NCI-H2081 treated with DMSO at 0.1 percent for 48 hours (cell line): ENCODE measurements at regions not wholly inside any gene's neighbourhood (a gene's known extent, or its start where the extent isn't known, plus 50 kb on each side); places are given as distances from the start of the nearest gene placed in this dataset.
A peak's percentile ranks its signal among the peaks of the same experiment; 100 is the strongest.

ENCODE experiments used
- DNase-seq: peaks from one replicate; lab custom pipeline; 2025; lab: John Stamatoyannopoulos, UW

DNA sequence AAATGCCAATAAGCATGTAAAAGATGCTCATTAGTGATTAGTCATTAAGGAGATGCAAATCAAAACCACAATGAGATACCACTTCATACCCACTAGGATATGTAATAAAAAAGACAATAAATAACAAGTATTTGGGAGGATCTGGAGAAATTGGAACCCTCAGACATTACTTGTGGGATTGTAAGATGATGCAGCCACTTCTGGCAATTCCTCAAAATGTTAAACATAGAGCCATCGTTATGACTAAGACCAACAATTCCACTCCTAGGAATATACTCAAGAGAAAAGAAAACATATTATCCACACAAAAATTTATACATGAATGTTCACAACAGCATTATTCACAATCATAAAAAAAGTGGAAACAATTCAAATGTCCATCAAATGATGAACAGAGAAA is 336.2 kb upstream of the PMFBP1 start:
- DNase-seq: no peak

DNA sequence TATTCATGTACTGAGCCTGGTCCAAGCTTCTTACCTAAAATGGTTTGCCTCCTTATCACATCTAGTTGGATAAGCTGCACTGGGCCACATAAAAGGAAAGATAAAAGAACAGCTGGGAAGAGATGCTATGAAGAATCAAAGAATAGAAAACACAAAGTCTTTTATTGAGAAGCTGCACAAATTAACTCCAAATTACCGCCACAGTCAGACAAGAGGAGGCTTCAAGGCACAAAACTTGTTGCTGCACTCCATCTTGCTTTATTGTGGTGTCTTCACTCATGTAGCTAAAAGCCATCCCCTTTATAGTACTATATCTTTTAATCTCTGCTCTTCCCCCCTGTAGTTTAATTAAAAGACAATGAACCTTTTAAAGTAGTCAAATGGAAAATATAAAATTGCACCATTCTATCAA is 330.6 kb upstream of the PMFBP1 start:
- no peak for DNase-seq

DNA sequence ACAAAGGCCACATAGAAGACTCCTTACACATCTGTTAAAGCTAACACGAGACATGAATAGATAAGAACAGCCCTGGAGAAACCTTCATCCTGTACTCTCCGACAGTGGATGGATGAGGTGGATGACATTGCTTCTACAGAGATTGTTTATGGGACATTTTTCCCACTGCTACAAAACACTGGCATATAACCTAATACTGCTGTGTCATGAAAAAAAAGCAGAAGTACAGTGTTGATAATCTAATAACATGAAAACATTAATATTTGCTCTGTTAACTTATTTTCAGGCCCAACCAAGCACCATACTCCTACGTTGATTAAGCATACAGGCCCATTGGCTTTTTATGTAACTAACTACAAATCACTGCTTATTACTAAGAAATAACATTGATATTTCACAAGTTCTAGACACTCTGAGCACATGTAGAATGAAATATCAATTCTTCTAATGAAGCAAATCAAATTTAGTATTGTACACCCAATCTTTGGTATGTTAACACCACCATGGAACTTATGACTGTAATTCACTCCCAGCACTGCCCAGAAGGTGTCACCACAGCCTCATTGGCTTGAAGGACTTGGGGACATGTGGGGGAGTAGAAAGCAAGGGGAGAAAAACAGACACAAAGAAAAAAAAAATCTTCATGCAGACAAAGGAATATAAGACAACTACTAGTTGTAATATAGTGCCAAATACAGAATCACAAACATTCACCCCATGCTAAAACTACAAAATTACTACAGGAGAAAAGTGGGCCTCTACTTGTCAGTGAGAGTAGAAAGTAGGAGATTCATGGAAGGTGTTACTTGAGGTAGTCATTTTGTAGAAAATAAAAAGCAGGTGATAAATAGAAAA is 330.0 kb upstream of the PMFBP1 start:
- peak; percentile 37 for DNase-seq

DNA sequence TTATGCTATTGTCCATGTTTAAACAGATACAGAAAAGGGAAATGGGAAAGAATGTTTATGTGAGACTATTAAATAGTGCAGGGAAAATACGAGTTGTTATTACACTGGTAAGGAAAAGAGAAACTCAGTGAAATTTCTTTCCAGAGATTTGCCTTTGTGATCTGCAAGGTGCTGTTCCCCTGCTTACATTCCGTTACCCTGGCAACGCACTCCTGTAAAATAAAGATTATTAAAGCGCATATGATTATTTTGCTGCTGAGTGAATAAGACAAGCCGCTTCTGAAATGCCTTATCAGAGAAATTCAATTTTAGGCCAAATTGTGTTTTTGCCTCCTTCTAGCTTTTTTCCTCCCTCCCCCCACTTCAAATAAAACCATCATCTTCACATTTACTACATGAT is 328.6 kb upstream of the PMFBP1 start:
- DNase-seq: no peak

DNA sequence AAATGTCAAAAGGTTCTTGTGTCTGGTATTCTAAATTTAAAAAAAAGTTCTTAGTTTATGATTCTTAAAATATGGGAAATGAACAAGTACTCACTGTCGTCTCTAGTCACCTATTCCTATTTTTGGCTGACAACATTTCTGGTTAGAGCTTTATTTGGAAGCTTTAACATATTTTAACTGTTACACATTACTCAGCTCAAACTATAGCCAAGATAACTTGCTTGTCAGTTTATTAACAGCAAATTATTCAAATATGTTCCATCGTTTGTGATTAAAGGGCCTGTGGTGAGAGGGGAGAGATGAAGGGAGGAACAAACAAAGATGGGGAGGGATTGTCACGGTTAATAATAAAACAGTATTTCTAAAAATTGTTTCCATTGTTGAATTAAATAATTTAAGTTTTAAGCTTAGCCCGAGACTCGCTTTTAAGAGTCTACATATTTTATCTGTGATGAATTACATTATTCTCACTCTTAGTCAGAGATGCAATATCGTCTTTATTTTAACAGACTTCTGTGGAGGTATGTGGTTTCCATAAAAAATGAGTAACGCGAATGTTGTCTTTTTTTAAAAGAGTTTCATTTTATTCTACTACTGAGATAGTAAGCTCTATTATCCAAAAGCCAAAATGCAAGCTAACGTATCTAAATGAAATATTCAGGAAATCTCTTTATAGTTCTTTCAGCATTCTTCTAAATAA is 321.9 kb upstream of the PMFBP1 start:
- DNase-seq: no peak

DNA sequence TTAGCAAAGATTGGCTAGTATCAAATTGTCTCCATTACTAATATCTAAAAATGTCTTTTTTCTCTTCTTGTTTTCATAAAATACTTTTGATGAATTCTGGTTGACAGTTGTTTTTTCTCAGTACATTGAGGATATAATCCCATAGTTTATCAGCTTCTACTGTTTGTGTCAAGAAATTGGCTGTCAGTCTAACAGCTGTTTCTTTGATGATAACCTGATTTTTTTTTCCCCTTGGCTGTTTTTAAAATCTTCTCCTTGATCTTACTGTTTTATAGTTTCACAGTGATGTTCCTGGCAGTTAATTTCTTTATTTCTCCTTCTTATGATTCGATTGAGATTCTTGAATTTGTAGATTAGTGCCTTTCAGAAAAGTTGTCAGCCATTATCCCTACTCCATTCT is 315.3 kb upstream of the PMFBP1 start:
- no peak for DNase-seq

DNA sequence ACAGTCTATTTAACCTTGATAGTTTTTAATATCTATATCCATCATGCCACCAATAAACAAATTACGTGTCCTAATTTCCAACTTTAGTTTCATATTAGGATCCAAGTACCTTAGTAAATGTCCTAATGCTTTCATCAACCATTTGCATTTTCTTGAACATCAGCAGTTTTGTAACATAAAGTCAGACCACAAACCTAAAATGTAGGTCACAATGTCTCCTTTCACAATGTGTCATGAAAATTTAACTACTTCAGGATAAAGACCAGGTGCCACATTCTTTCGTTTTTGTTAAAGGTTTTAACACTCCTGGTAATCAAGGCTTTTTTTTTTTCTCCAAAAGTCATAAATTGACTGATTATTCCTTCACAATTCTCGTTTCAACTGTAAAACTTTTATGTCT is 310.7 kb upstream of the PMFBP1 start:
- no peak for DNase-seq

DNA sequence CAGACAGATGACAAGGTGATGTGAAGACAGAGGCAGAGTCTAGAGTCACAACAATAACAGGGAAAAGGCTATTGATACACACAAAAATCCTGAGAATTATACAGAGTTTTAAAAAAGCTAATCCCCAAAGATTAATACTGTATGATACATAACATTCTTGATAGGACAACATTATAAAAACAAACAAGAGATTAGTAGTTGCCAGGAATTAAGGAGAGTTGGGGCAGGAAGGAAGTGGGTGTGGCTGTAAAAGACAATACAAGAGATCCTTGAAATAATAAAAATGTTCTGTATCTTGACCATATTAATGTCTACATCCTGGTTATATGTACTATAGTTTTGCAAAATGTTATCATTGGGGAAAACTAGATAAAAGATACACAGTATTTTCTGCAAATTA is 309.5 kb upstream of the PMFBP1 start:
- DNase-seq: no peak

DNA sequence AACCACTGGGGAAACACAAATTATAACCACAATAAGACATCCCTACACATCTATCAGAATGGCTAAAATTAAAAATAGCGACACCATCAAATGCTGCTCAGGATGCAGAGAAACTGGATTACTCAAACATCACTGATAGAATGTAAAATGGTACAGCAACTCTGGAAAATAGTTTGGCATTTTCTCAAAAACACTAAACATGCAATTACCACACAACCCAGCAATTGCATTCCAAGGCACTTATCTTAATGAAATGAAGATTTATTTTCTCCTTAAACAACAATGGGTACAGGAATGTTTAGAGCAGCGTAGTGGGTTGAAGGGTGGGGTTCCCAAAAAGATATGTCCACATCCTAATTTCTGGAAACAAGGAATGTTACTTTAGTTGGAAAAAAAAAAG is 309.0 kb upstream of the PMFBP1 start:
- no peak for DNase-seq

DNA sequence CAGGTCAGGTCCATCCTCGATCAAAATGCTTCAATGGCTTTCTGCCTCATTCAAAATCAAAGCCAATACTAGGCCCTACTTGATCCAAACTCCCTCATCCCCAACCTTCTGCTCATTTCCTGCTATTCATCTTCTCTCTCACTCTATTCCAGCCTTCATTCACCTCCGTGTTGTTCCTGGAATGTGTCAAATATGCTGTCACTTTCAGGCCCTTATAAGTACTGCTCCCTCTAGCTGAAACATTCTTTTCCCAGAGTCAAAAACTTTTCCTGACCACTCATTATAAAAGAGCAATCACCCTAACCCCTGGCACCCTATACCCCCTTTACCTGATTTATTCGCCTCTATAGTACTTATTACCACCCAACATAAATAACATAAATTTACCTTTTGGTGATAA is 303.7 kb upstream of the PMFBP1 start:
- DNase-seq: no peak

DNA sequence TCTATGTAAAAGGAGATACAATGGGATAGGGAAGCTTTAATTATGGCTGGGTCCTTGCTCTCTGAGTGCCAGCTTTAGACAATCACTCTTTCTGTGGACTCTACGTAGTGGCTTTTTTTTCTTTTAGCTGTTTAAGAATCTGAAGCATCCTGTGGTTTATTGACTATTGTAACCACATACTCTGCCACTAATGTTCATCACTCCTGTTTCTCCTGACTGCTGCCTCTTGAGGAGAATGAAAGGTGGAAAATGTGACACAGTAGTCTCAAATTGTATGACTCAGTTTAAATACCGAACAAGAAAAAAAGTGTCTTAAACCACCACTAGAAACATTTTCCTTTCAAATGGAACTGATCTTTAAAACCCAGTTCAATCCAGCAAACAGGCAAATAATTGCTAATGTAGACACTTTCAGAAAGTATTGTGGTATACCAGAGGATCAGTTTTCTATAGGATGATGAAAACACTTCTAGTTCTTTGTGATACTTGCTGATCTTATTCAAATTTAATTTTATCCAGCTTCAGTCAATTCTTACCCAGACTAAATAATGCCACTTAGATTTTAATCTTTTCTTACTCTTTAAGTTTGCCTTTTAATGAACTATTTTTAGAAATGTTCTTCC is 302.7 kb upstream of the PMFBP1 start:
- no peak for DNase-seq

DNA sequence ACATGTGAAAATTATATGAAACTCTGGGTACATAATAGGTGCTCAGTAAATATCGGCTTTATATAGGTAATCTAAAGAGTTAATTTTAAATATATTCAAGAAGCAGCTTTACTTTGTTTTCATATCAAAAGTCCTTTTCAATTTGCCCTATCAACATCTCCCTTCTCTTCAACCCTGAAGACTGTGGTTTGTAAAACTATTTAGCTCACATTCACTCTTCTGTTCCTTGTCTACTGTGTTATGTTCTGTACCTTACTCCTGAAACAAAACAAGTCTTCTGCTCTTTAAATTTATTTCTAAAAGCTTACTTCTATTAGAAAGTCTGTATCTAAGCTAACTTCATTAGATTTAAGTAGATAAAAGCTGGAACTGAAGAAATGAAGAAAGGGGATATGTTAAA is 301.7 kb upstream of the PMFBP1 start:
- no peak for DNase-seq

DNA sequence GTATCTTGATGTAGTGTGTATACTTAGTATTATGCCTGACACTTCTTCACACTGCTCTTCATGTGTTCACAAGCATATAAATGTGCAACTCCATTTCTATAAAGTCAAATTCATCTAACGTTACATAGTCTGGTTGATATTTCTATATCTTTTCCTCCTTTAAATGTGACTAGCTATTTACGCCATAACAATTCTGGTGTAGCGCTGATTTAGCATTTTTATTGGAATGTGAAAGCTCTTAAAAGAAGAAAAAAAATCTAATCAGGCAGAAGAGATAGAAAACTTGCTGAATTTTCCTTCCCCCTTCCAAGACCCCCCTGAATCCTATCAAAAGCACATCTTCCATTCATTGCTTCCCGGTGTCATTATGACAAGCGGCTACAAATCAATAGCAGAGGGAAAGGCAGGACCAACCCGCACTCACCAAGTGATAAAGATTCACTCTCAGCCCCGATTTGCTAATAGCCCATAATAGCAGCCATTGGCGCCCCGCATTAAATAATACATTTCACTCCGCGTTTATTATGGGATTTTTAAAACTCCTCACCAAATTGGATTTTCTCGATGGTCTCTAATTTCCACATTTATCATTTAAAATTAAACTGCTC is 299.5 kb upstream of the PMFBP1 start:
- DNase-seq: no peak

DNA sequence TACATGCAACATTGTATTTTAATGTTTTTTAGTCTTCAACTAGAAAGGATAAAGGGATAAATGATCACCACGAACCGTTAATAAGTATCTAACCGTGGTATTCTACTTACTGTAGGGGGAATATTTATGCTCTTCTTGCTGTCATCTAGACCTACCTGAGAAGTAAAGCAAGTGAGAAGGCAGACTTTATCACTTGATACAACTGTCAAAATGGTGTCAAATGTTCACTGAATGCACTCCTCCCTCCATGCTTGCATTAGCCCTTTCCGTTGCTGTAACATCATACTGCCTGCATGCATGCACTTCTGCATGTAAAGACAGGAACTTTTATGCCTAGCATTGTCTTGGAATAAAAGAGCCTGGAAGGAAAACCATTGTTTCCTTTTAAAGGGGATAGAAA is 298.6 kb upstream of the PMFBP1 start:
- no peak for DNase-seq

DNA sequence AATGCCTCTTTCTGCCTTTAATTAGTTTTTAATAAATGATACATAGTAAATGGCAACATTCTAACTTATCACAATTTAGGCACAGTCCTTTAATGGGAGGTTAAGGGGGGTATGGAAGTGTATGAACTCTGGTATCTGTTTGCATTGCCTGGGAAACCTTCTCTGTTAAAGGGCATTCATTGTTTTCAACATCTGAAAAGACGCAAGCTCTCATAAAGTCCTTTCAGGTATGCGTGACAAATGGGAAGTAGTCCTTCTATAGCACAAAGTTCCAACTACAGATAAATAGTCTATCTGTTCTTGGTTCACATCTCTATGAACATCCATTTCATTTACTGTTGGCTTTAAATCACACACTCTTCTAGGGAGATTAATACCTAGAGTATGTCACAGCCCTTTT is 298.0 kb upstream of the PMFBP1 start:
- DNase-seq: no peak

DNA sequence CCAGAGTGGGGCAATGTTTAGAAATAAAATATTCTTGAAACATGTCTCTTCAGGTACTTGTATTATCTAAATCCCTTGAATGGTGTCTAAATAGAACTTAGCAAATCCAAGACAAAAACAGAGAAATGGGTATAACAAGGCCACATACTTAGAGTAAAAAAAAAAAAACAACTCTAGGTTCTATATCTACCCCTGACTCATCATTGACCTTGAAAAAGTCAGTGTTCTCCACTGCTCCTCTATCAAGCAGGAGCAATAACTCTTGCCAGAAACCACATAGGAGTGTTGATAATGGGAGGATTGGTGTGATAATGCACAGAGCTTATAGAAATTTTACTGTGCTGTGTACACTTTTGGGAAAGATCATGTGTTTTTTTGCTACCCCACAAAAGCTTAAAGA is 296.6 kb upstream of the PMFBP1 start:
- DNase-seq: no peak

DNA sequence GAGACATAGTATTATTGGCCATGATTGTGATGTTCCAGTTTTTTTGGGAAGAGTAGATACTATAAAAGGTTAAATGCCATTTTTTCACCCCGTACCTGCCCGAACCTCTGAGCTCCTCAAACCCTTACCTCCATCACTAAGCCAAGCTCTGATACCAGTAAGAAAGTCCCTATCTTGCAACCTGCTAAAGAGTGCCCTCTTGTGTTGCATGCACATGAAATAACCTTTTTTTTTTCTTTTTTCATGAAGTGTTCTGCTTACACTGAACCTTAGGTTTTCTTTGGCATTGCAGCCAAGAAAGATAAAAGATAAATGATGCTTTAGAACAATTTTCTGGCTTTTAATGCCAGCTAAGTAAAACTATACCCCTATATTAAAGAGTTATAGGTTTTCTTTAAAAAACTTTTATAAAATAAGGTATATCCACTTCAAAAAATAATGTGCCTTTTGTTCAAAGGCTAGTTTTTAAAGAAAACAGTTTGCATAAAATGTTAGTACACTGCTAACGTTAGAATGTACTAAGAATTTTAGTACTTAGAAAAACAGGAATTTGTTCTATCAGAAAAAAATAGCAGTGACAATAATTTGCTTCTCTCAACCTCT is 295.3 kb upstream of the PMFBP1 start:
- peak; percentile 3 for DNase-seq

DNA sequence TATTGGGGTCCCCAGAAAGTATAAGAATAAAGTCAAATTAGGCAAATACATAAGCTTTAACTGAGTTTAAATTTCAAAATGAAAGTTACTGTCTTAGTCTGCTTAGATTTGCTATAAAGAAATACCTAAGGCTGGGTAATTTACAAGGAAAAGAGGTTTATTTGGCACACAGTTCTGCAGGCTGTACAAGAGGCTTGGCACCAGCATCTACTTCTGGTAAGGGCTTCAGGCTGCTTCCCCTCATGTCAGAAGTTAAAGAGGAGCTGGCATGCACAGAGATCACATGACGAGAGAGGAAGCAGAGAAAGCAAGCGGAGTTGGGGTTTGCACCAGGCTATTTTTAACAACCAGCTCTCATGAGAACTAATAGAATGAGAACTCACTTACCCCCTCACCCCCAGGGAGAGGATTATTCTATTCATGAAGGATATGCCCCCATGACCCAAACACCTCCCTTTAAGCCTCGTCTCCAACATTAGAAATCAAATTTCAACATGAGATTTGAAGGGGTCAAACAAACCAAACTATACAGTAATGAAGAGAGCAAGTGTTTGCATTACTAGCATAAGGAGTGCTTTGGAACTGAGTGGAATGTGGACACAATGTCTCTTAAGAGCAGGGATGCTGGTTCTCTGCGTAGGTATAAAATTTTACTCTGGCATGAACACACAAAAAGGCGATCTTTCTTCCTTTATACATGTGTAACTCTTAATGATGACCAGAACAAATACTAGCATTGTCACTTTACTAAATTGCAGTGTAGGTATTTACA is 292.8 kb upstream of the PMFBP1 start:
- no peak for DNase-seq

DNA sequence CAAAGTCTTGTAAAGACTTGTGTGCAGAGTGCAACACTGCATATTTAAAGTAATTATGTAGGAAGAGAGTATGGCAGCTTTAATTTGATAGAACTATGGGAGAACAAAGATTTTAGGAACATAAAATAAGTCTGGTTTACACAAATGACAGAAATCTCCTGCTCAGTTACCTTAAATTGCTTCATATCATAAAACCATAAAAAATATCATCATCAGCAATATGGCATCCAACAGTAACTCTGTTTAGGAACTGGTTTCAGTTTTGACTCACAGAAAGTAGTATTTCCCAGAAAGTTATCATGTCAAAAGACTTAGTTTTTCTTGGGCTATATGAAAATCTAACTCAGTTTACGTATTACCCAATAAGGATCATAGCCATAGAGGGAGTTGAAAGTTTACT is 292.1 kb upstream of the PMFBP1 start:
- no peak for DNase-seq

DNA sequence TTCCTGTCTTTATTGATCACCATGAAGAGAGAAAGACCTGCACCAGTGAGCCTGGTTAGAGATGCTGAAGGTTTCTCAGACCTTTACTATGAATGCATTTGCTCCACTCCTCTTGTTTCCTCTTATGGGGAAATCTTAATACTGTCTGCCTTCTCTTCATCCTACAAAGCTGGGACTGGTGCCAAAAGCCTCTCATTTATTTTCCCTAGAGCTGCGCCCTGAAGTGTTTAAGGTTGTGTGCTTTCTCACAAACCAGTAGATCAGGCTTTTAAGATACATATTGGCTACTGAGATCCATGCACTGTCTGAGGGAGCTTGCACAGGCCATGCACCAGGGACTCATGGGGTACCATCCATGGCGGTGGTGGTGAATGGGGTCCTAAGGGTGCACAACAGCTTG is 286.1 kb upstream of the PMFBP1 start:
- no peak for DNase-seq

DNA sequence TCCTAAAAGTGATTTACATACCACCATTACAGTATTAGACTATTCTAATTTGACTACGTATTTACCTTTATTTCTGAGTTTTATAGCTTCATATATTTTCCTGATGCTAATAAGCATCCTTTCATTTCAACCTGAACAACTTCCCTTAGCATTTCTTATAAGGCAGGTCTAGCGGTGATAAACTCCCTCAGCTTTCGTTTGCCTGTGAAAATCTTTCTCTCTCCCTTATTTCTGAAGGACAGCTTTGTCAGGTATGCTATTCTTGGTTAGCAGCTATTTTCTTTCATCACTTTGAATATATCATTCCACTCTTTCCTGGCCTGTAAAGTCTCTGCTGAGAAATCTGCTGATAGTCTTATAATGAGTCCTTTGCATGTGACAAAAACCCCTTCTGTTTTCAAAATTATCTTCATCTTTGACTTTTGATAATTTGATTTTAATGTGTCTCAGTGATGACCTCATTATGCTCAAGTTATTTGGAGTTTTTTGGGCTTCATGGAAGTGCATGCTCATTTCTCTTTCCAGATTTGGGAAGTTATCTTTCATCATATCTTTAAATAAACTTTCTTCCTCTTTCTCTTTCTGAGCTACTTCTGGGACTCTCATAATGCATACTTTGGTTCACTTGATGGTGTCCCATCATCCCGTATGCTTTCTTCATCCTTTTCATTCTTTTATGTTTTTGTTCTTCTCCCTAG is 285.4 kb upstream of the PMFBP1 start:
- no peak for DNase-seq
